ENCODE measurements at regions not wholly inside any gene's neighbourhood (a gene's known extent, or its start where the extent isn't known, plus 50 kb on each side); places are given as distances from the start of the nearest gene placed in this dataset.
"Not testable (repeated sequence)": the region's sequence is repeated elsewhere in the genome, so short reads cannot be mapped to it uniquely, and the experiment has no call there.

DNA sequence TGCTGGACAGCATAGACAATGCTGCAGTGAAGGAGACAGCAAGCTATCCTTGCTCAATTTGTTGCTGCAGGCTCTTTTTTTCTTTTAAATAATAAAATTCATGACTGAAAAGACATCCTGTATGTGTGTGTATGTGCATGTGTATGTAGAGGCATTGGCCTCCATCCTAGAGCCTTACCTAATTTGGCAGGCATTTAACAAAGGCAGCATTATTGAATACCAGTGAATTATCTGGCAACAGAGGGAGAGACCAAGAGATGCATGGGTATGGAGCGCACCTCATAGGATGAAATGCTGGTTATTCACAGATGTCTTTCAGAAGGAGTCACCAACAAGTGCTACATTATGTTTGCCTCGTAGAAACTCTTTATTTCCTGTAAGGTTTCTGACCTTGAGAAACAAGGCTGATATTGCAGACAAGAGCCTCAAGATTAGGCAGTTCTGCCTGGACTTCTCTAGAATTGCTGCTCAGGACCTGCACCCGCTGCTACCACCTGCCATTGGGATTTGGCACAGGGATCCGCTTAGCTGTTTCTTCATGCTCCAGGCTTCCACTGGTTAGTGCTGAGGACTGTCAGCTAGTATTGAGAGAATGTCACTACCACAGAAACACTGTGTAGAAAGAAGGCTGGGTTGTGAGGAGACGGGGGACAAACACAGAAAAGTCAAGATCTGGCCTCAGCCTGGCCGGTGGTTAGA is 247.7 kb upstream of the RFX3 start:
- DNase-seq (ENCODE audit: low read depth) = no peak

DNA sequence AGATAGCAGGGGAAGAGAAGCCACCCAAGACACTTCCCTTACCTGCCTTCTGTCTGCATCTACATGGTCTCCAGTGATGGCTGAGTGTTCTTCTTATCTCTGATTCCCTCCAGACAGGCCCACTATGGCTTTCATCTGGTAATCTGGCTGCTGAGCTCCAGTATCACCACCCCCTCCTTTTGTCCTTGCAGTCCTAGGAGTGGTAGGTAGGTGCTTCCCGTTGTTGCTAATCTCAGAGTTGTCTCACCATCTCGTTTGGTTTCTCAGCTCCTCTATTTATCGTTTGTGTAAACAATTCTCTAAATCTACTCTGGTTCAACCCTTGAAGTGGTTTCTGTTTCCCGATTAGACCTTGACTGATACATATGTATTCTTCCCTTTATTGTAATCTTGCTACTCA is 243.8 kb upstream of the RFX3 start:
- no peak for DNase-seq (ENCODE audit: low read depth)

DNA sequence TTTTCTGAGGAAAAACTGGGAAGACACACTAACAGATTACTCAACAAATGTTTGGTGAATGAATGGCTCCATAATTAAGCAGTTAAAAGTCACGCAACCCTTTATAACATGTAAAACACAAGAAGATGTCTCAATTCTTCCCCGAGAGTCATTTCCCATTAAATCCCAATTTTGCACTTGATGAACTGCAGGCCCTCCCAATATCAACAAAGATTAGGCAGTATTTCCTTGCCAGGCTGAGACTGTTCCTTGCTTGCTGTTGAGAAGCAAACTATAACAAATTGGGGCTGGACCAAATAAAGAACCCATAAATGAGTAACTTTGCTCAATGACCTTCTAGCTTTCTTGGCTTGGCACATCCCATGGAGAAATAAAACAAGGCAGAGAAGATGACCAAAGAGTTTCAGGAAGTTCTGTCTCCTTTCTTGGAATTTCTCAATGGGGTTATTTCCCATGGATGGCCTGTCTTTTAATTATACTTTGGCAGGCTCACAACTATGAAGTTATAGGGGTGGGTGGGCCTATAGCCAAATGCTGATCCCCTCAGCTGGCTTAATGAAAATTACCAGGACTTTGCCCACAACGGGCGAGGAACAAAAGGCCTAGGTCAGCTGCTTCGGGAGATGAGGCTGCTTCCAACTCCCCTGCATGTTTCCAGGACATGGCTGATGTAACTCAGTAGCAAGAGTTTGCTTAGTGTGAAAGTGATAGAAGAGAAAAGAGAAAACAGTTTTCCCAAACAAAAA is 243.1 kb upstream of the RFX3 start:
- DNase-seq (ENCODE audit: low read depth) = no peak

DNA sequence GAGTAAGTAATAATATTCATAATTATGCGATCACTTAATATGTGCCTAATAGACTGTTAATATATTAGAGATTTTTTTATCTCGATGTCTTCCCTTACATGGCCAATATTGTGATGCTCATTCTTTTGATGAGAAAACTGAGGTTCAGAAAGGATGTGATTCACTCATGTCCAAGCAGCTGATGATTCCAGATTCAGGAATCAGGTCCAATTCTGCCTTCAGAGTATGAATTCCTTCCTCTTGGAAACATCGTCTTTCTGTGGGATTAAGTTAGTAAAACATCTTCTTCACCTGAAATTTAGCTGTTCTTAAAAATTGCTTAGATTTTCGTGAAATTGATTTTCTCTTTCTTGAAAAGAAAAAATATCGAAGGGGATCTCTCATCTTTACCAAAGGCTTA is 242.5 kb upstream of the RFX3 start:
- no peak for DNase-seq (ENCODE audit: low read depth)

DNA sequence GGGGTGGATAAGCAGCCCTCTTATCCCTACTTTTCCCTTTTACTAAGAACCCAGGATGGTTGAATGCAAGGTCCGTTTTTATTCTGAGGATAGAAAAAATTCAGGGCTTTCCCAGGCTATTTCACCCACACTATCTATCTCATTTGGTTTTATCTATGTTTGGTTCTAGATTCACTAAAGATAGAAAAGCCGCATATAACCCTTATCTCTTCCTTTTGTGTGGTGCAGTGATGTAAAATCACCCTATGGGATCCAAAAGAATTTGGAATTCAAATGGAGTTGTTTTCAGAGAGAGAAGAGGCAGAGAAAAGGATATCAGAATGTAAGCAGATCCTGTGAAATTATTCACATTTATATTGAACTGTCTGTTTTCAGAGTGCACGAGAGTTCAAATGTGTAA is 236.3 kb upstream of the RFX3 start:
- no peak for DNase-seq (ENCODE audit: low read depth)

DNA sequence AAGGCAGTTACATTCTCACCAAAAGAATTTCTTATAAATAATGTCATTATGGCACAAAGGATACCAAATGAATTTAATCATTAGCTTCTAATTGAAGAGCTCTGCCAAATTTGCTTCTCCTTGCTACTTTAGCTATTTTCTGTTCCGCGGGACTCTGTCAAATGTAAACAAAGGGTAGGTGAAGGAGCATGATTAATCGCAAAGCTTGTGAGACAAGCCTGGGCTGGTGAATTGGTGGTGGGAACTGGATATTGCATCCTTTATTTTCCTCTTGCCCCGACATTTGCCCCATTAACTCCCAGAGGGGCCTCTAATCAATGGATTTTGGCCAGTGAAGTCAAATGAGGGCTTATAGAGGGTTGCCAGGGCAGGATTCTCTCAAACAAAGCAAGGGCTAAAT is 234.2 kb upstream of the RFX3 start:
- DNase-seq (ENCODE audit: low read depth) = no peak

DNA sequence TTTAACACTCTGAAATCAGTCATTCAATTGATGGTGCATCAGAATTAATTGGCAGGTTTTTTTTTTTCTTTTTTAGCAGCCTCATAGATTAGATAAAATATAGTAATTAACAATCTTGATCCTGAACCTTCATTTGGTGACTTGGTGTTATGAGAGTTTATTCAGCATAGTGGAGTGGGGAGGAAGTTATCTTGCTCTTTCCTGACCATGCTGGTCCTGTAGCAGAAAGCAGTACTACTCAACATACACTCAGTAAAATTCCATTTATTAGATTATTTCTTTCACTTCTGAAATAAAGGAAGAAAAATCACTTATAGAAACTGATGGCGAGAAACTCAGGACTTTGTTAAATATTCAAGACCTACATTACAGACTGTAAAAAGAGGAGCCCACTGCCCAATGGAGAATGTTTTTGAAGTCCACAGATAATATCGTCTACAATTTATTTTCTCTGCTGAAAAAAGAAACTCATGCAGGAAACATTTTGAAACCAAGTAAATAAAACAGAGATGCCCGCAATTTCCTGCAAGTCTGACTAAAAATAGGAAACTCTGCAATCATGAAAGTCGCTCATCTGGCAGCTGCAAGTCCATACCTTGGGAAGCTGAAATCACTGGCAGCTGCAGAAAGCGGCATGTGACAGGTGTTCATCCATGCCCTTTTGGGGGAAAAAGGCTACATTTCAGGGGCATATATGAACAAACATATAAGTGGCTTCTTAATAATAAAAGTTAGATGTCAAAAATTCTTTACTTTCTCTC is 233.2 kb upstream of the RFX3 start:
- DNase-seq (ENCODE audit: low read depth) = no peak

DNA sequence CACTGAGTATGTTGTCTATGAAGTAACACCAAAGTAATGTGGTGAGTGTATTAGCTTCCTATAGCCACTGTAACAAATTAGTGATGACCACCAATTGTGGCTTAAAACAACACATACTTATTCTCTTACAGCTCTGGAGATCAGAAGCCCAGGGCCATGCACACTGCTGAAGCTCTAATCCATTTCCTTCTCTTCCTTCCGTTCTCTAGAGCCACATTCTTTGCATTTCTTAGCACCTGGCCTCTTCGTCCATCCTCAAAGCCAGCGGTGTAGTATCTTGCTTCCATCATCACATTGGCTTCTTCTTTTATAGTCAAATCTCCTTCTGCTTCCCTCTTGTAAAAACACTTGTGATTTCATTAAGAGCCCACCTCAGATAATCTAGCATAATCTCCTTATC is 230.3 kb upstream of the RFX3 start:
- DNase-seq (ENCODE audit: low read depth) = no peak

DNA sequence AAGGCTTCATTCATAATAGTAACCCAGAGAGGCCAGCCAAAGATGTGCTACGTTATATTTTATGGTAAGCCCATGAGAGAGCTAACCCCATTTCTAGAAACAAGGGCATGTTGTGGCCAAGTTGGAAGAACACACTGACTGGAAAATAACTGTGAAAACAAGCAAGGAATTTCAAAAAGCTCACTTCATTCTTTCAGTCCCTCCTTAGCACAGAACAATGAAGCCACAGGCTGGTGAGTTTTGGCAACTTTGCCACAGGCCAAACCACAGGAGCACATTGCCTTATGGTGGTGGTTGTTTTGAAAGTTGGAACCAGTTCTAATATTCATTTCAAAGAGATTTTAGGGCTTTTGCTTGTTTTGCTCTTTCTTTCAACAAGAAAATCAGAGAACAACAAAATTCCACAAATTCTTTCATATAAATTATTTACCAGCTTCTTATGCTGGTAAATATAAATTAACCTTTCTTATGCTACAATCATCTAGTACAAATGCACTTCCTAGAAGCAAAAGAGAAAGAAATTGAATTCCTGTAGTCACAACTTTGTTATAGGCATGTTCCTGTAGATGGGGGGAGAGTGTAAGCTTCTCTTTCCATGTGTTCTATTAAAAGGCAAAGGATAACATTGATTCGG is 225.4 kb upstream of the RFX3 start:
- DNase-seq (ENCODE audit: low read depth) = no peak

DNA sequence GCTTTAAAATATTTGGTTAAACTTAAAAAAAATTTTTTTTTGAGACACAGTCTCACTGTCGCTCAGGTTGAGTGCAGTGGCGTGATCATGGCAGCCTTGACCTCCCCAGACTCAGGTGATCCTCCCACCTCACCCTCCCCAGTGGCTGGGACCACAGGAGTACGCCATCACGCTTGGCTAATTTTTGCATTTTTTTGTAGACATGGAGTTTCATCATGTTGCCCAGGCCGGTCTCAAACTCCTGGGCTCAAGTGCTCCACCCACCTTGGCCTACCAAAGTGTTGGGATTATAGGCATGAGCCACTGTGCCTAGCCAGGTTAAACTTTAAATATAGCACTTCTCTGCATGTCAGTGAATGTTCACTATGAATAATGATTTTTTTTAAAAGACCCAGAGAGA is 224.5 kb upstream of the RFX3 start:
- DNase-seq (ENCODE audit: low read depth) = no peak

DNA sequence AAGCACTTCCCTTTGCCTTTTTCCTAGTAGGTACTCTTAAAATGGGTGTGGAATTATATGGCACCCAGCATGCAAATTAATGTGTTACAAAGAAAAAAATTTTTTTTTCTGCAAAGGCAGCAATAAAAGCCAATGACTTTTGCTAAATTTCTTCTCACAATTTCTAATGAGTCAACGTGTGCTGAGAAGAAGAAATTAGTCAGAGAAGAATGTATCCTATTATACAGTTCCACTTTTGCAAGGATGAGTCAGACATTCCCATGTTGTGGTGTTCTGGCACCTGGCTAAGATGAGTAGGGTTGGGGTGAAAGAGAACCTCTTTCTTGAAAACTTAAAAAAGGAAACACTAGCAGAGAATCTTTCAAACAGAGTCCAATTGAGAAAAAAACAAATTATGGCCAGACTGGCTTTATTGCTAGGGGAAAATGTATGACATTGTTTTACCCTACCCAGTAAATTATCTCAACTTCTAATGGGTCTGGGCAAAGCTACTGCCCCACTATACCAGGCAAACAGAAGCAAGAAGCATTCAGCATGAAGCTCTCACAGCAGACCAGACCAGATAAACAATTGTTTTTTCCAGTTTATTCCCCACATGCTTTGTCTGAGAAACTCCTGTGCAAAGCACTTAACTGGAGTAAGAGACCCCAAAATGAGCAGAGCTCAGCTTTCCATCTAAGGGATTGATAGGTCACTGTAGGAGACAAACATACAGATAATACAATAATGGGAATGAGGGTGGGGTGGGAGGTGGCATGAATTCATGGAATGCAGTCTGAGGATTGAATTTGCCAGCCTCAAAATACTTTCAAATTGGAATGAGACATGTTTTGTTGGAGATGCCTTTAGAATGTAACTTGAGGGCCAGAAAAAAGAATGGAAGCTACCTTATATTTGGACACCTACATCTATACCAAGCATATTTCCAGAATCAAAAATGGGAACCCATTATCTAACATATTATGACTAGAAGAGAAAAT is 220.8 kb upstream of the RFX3 start:
- DNase-seq (ENCODE audit: low read depth) = peak; percentile 4

DNA sequence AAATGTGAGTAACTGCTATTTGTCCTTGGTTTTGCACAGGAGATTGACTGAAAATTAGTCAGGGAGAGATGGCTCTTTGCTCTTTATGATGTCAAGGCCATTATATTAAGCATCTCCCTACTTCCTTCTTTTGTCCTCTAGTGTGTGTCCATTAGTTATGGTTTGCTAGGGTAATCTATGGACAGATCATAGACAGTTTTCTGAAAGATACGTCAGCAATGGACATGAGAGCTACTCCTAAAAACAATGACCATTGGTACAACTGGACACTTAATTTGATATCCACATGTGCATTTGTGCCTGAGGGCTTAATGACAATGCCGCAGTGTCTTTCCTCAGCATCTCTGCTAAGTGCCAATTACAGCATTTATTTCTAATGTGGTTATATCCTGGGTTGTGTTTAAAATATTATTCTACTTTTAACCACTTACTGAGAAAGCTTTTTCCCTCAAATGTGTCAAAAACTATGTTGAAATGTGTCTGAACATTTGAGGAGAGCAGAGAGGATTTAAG is 218.2 kb upstream of the RFX3 start:
- DNase-seq (ENCODE audit: low read depth) = no peak

DNA sequence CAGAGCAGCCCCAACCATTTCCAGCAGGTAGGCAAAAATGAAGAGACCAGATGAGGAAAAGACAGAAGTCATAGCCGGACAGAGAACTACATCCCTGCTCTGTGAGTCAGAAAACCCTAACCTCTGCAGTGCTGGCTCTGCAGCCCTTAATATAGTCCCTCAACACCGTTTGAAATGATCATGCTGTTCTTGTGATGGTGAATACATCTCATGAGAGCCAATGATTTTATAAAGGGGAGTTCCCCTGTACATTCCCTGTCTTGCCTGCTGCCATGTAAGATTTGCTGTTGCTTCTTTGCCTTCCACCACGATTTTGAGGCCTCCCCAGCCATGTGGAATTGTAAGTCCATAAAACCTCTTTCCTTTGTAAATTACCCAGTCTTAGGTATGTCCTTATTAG is 216.8 kb upstream of the RFX3 start:
- no peak for DNase-seq (ENCODE audit: low read depth)

DNA sequence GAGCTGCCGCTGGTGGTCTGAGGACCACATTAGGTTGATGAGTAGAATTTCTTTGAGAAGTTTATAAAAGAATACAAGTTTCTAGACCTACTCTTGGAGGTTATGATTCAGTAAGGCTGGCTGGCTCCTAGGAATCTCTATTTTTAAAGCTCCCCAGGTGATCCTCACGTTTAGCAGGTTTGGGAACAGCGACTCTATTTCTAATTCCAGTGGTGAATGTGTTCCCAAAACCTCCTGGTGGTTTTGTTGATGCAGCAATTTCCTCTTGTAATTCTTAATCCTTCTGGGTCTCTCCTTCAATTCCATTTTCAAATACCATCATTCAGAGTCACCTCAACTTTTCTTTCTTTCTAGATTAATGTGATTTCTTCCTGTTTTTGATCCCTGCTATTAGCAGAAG is 215.9 kb upstream of the RFX3 start:
- DNase-seq (ENCODE audit: low read depth) = no peak

DNA sequence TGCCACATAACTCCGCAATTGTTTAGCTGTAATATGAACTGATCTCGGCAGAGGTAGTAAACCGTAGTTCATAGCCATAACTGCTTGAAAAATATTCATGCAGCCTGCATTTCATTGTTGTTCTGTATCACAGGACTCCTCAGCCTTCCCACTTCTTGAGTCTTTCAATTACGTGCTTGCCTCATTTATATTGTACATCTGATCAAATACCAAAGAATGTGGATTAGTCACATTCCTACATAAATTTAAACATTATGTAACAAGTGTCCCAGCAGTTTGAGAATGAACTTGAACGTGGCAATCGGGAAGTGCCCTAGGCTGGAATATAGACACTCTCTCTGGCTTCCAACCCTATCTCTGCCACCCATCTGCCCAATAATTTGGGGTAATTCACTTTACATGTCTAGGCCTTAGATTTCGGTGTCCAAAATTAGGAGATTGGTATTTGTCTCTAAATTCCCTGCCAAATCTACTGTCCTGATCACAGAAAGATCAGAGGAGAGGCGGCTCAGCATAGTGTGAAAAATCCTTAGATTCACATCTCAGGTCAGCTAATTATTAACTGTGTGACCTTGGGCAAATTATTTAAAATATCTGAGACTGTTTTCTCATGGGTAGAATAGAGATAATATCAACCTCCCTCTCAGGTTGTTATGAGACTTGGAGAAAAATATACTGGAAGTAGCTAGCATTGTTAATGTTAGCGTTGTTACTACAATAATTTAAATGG is 215.1 kb upstream of the RFX3 start:
- no peak for DNase-seq (ENCODE audit: low read depth)

DNA sequence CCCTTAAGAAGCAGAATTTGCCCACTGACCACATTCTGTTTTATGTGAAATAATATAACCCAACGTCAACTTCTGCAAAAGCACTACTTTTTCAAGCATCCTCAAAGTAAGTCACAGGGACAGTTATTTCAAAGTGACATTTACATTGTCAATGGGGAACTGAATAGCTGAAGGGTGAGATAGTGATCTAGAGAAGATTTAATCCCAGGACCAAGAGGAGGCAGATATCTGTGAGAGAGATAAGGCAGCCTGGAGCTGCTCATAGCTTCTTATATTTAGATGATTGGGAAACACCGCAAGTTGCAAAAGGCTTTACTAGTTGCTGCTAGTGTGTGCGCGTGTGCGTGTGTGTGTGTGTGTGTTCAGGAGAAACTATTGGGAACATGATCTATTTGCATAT is 210.4 kb upstream of the RFX3 start:
- DNase-seq (ENCODE audit: low read depth) = no peak

DNA sequence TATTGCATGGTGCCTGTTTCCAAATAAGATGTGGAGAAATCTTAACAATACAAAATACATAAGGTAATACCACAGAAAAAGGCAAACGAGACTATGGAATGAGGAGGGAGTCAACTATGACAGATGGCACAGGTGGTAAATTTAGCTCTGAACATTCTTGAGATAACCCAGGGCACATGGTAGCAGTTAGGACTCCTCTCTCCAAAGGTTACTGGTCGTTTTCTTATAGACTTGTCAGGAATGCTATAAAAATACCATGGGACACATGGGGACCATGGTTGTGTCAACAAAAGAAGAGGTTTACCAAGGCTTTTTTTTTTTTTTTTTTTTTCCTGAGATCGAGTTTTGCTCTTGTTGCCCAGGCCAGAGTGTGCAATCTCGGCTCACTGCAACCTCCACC is 209.4 kb upstream of the RFX3 start:
- DNase-seq (ENCODE audit: low read depth) = no peak

DNA sequence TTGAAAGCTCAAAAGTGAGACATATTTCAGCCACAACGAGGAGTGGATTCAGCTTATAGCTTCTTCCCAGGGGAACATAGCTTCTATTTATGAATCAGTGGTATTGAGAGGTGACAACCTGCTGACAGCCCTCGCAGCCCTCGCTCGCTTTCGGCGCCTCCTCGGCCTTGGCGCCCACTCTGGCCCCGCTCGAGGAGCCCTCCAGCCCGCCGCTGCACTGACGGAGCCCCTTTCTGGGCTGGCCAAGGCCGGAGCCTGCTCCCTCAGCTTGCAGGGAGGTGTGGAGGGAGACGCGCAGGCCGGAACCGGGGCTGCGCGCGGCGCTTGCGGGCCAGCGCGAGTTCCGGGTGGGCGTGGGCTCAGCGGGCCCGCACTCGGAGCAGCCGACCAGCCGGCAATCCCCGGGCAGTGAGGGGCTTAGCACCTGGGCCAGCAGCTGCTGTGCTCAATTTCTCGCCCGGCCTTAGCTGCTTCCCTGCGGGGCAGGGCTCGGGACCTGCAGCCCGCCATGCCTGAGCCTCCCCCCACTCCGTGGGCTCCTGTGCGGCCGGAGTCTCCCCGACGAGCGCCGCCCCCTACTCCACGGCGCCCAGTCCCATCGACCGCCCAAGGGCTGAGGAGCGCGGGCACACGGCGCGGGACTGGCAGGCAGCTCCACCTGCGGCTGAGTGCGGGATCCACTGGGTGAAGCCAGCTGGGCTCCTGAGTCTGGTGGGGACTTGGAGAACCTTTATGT is 207.9 kb upstream of the RFX3 start:
- DNase-seq (ENCODE audit: low read depth) = not testable (repeated sequence)

DNA sequence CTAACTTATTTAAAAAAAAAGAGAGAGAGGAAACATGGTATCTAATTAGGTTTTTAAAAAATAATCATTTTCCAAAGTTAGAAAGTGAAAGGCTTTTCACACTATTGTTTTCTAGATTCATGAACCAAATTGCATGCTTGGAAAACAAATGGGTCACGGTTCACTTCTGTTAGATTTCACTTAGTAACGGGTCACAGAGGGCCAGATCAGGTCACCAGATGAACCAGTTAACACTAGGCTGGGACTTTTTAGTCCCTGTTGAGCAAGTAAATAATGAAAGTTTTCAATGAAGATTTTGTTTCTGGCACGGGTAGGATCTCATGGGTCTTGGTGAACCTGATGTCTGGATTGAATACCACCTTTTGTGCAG is 207.2 kb upstream of the RFX3 start:
- DNase-seq (ENCODE audit: low read depth) = no peak

All from stimulated activated CD4-positive, alpha-beta T cell treated with anti-CD3 and anti-CD28 coated beads, Interleukin-2, amount 100 ng/mL, for 4 hours (primary cell).